ENCODE measurements at regions not wholly inside any gene's neighbourhood (a gene's known extent, or its start where the extent isn't known, plus 50 kb on each side); places are given as distances from the start of the nearest gene placed in this dataset.

- TF ChIP-seq ZBTB40 (IDR thresholded peaks at IDR 0.05; ENCODE audit: borderline replicate concordance) (no peak), NFXL1 (IDR thresholded peaks at IDR 0.05; ENCODE audit: borderline replicate concordance) (no peak), SIX5 (IDR thresholded peaks at IDR 0.05; ENCODE audit: low read depth, low read length, severe bottlenecking) (no peak), HDGF (IDR thresholded peaks at IDR 0.05) (no peak), CTCF (IDR thresholded peaks at IDR 0.05 in 2 of 3, conservative IDR thresholded peaks at IDR 0.05 in 1 of 3; ENCODE audit: control insufficient read depth in 2 of 3, extremely low read depth in 1 of 3, insufficient read depth in 1 of 3, low read depth in 3 of 3, low read length in 3 of 3) (no peak), E4F1 (IDR thresholded peaks at IDR 0.05; ENCODE audit: borderline replicate concordance, partially characterized antibody) (no peak), POU2F2 (IDR thresholded peaks at IDR 0.05; ENCODE audit: borderline replicate concordance, low read depth, low read length) (no peak), MYC (IDR thresholded peaks at IDR 0.05; ENCODE audit: insufficient read depth, insufficient read length, insufficient replicate concordance, low read length, severe bottlenecking) (no peak), CHD4 (IDR thresholded peaks at IDR 0.05) (no peak), CBFB (IDR thresholded peaks at IDR 0.05; ENCODE audit: low read depth) (no peak), NBN (IDR thresholded peaks at IDR 0.05) (no peak), SKIL (IDR thresholded peaks at IDR 0.05; ENCODE audit: low read depth, poor library complexity, severe bottlenecking) (no peak), EGR1 (IDR thresholded peaks at IDR 0.05; ENCODE audit: borderline replicate concordance in 1 of 2, low read depth in 2 of 2, low read length in 2 of 2) (no peak)
Measured at GRCh38 chr9:696332-697323, 144.9 kb upstream of the DMRT1 start (continued).

All from GM12878 (cell line).